ENCODE measurements at regions not wholly inside any gene's neighbourhood (a gene's known extent, or its start where the extent isn't known, plus 50 kb on each side); places are given as distances from the start of the nearest gene placed in this dataset.

GRCh38 chr14:29216268-29217232 lies 450.0 kb downstream of the FOXG1 start:
- Histone ChIP-seq H3K27ac (no peak overlapping the region), H3K9me3 (no peaks in the 10 kb centered on the region), H3K4me1 (no peaks in the 10 kb centered on the region), H3K36me3 (no peaks in the 10 kb centered on the region), H3K27me3 (peaks cover 0 to 7% of the 10 kb centered on the region in 2 donors), H3K4me3 (no peak overlapping the region)
- intact Hi-C loops (cut with DNase I): no loop called here
- DNase-seq: no peak
- peak; percentile 72 for ATAC-seq
- TF ChIP-seq, protein P1, sequence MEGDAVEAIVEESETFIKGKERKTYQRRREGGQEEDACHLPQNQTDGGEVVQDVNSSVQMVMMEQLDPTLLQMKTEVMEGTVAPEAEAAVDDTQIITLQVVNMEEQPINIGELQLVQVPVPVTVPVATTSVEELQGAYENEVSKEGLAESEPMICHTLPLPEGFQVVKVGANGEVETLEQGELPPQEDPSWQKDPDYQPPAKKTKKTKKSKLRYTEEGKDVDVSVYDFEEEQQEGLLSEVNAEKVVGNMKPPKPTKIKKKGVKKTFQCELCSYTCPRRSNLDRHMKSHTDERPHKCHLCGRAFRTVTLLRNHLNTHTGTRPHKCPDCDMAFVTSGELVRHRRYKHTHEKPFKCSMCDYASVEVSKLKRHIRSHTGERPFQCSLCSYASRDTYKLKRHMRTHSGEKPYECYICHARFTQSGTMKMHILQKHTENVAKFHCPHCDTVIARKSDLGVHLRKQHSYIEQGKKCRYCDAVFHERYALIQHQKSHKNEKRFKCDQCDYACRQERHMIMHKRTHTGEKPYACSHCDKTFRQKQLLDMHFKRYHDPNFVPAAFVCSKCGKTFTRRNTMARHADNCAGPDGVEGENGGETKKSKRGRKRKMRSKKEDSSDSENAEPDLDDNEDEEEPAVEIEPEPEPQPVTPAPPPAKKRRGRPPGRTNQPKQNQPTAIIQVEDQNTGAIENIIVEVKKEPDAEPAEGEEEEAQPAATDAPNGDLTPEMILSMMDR (IDR thresholded peaks at IDR 0.05): no peak

DNA sequence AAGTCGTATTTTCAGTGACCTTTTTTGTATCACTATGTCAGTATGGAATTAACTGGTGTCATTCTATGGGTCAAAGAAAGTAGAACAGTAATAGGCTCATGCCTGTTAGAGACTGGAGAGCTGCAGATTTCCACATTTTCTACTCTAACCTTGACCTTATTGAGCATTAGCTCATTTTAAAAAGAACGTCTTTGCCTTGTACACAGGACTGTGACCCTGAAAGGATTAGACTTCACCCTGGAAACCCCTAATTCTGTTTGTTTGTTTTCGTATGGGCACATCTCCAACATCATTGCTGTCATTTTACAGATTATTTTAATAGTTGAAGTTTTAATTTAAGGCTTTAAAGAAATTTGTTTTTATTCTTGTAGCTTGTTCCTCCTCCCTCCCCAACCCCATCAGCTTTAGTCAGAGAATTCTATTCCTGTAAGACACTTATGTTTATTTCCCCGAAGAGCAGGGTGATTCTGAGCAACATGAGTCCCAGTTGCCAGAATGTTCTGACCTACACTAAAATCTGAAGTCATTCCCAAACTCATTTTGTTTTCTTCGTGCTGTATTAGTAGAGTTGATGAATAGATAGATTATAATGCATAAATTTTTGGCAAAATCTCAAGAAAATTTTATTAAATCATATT lies 451.3 kb downstream of the FOXG1 start:
- Histone ChIP-seq H3K27me3 (peaks cover 0 to 7% of the 10 kb centered on the region in 2 donors), H3K9me3 (no peaks in the 10 kb centered on the region), H3K27ac (no peak overlapping the region), H3K4me3 (no peak overlapping the region), H3K4me1 (no peaks in the 10 kb centered on the region), H3K36me3 (no peaks in the 10 kb centered on the region)
- DNase-seq (no peak), ATAC-seq (no peak)
- TF ChIP-seq, protein P1 (IDR thresholded peaks at IDR 0.05): no peak
- intact Hi-C loops (cut with DNase I): no loop called here

DNA sequence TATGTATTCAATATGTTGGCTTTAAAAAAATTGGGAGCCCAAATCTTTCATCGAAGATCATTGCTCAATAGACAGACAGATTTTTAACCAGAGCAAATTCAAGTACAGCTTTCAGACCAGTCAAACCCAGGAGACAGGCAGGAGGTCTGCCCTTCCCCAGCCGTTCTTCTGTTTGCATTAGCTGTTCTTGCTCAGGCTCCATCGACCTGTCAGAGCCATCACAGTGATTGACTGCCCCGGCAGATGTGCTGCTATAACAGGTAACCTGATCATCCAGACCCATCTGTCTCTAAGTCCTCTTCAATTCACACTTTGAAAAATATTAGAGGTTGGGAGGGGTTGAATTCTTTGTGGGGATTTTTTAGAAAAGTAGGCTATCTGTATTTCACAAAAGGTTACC lies 453.5 kb downstream of the FOXG1 start:
- intact Hi-C loops (cut with DNase I): loop anchor here in 1 of 2 donors (5.0 kb wide), 1 partner anchor 463 kb away; no protein-coding TSS in a partner anchor
- no peaks in the 10 kb centered on the region for H3K9me3 ChIP-seq
- no peaks in the 10 kb centered on the region for H3K4me1 ChIP-seq
- peaks cover 0 to 7% of the 10 kb centered on the region in 2 donors for H3K27me3 ChIP-seq
- no peak overlapping the region for H3K27ac ChIP-seq
- H3K36me3 ChIP-seq: no peaks in the 10 kb centered on the region
- ATAC-seq: no peak
- H3K4me3 ChIP-seq: no peak overlapping the region
- TF ChIP-seq, protein P1 (IDR thresholded peaks at IDR 0.05): no peak
- no peak for DNase-seq

DNA sequence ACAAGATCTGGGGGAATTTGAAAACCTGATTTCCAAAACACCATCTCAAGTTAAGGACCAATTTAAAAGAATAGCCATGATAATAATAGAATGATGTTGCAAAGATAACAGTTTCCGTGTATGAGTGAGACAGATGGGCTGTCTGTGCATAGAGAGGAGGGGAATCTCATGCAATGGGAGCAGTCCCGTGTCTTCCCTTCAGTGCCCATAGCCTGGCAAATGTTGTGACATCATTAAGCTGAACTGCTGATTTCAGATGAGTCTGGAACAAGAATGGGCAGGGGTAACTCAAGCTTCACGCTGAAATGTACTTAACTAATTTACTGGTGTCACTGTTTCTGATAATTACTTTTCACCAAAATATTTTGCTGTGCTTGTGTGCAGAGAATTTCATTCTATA lies 454.0 kb downstream of the FOXG1 start:
- no peak overlapping the region for H3K4me3 ChIP-seq
- peaks cover 0 to 7% of the 10 kb centered on the region in 2 donors for H3K27me3 ChIP-seq
- H3K27ac ChIP-seq: no peak overlapping the region
- ATAC-seq: no peak
- intact Hi-C loops (cut with DNase I): loop anchor here in 1 of 2 donors (5.0 kb wide), 1 partner anchor 463 kb away; no protein-coding TSS in a partner anchor
- no peaks in the 10 kb centered on the region for H3K36me3 ChIP-seq
- TF ChIP-seq, protein P1 (IDR thresholded peaks at IDR 0.05): no peak
- no peaks in the 10 kb centered on the region for H3K9me3 ChIP-seq
- DNase-seq: no peak
- no peaks in the 10 kb centered on the region for H3K4me1 ChIP-seq

DNA sequence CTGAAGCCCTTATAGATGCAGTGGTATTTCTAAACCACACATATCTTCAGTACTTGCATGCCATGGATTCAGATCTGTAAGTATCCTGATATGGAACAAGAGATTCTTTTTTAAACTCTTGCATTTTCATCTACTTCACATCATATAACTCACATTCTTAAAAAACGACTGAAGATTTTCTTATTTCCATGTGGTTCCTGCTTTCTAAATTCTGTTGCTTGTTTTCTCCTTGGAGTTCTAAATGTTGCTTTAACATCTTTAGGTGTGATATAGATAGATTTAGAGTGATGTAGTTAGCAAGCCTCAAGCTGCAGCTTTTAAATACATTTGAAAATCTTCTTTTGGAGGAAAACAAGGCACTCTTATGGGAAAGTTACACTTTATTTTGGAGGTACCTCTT lies 455.4 kb downstream of the FOXG1 start:
- H3K27ac ChIP-seq: no peak overlapping the region
- no peaks in the 10 kb centered on the region for H3K9me3 ChIP-seq
- no peak for DNase-seq
- H3K4me3 ChIP-seq: no peak overlapping the region
- no peaks in the 10 kb centered on the region for H3K36me3 ChIP-seq
- no peak for ATAC-seq
- TF ChIP-seq, protein P1 (IDR thresholded peaks at IDR 0.05): no peak
- peaks cover 0 to 7% of the 10 kb centered on the region in 2 donors for H3K27me3 ChIP-seq
- intact Hi-C loops (cut with DNase I): loop anchor here in 1 of 2 donors (5.0 kb wide), 1 partner anchor 465 kb away; no protein-coding TSS in a partner anchor
- no peaks in the 10 kb centered on the region for H3K4me1 ChIP-seq

All from left lung (tissue), 4 donors.